Panc1 (cell line): ENCODE measurements at regions not wholly inside any gene's neighbourhood (a gene's known extent, or its start where the extent isn't known, plus 50 kb on each side); places are given as distances from the start of the nearest gene placed in this dataset.

Experiments
- ATAC-seq: fragments of 200-7000 bp; cut with Tn5 transposase; 2 replicates; pipeline ENCODE4 v1.9.1; 2020; ENCODE audit warnings: mild to moderate bottlenecking, moderate library complexity
- BruUV-seq: library from RNA; stranded (reverse); fragments of 400-500 nt; replicated peaks from 2 replicates; lab custom pipeline; 2021; lab: Mats Ljungman, UMichigan
- CTCF ChIA-PET: fragments of 300-600 bp; sonication (Branson Sonifier 250); formaldehyde crosslinking; loops from one replicate; lab custom pipeline; 2022; ENCODE audit warnings: antibody characterized with exemption; lab: Charles Lee
- POLR2A ChIA-PET: fragments of 300-600 bp; sonication (Branson Sonifier 250); formaldehyde crosslinking; loops from one replicate; lab custom pipeline; 2022; ENCODE audit warnings: antibody characterized with exemption; lab: Charles Lee
- DNase-seq: peaks from one replicate; pipeline ENCODE4 v3.0.0-alpha.2; 2010; ENCODE audit warnings: low read depth, low spot score
- H3K27ac ChIP-seq: 2 replicates; pipeline ENCODE4 v1.5.1; 2011; ENCODE audit warnings: mild to moderate bottlenecking, low read length, inconsistent platforms
- H3K27me3 ChIP-seq: fragments of 200-500 bp; sonication (Bioruptor generic); 2 replicates; pipeline ENCODE4 v1.6.0; 2014; ENCODE audit warnings: low read length, inconsistent platforms; ENCODE audit not compliant: control insufficient read depth, insufficient read depth
- H3K36me3 ChIP-seq: fragments of 200-500 bp; sonication (Bioruptor generic); 2 replicates; pipeline ENCODE4 v1.5.1; 2014; ENCODE audit warnings: inconsistent platforms, mild to moderate bottlenecking, low read length, moderate library complexity; ENCODE audit not compliant: control insufficient read depth, insufficient read depth
- H3K4me1 ChIP-seq: 2 replicates; pipeline ENCODE4 v1.5.1; 2011; ENCODE audit warnings: inconsistent platforms, mild to moderate bottlenecking, low read length, moderate library complexity; ENCODE audit not compliant: control insufficient read depth, insufficient read depth
- H3K4me3 ChIP-seq, 2 experiments: 2 replicates each; pipeline ENCODE4 v1.5.1; 2011 to 2012; ENCODE audit warnings: low read depth in 2 of 2, low read length in 2 of 2, mild to moderate bottlenecking in 2 of 2, inconsistent platforms in 1 of 2, moderate library complexity in 1 of 2
- H3K9me3 ChIP-seq: fragments of 200-500 bp; sonication (Bioruptor generic); 2 replicates; pipeline ENCODE4 v1.5.1; 2014; ENCODE audit warnings: low read depth, mild to moderate bottlenecking, inconsistent platforms, low read length, moderate library complexity; ENCODE audit not compliant: control insufficient read depth, insufficient read depth
- CTCF ChIP-seq: fragments of 450-650 bp; IDR thresholded peaks from 2 replicates; pipeline ENCODE4 v1.5.1; 2017; ENCODE audit warnings: mild to moderate bottlenecking
- POLR2AphosphoS5 ChIP-seq: IDR thresholded peaks from 2 replicates; pipeline ENCODE4 v1.6.1; 2012; ENCODE audit warnings: mild to moderate bottlenecking, low read depth, low read length, moderate library complexity
- REST ChIP-seq, 2 experiments: IDR thresholded peaks; 2 replicates each; pipeline ENCODE4 v1.6.1; 2011 to 2012; ENCODE audit warnings: low read depth in 2 of 2, control low read depth in 1 of 2, low read length in 1 of 2, mild to moderate bottlenecking in 1 of 2, moderate library complexity in 1 of 2; ENCODE audit not compliant: insufficient read depth in 1 of 2
- SIN3A ChIP-seq: IDR thresholded peaks from 2 replicates; pipeline ENCODE4 v1.6.1; 2012; ENCODE audit warnings: low read depth, mild to moderate bottlenecking, low read length, moderate library complexity, borderline replicate concordance; ENCODE audit not compliant: insufficient read depth
- TCF7L2 ChIP-seq: IDR thresholded peaks from 2 replicates; pipeline ENCODE4 v1.6.1; 2011; ENCODE audit warnings: mild to moderate bottlenecking, low read depth, low read length, inconsistent platforms
- in situ Hi-C: cut with HindIII; loops from 2 replicates; pipeline ENCODE4 v1.10.0; 2016; ENCODE audit warnings: low sequenced_read_pairs, low pct_unique_long_range_greater_than_20kb
- intact Hi-C: fragments of 100-400 bp; cut with micrococcal nuclease; formaldehyde crosslinking; loops from one replicate; pipeline ENCODE4 v1.10.0; 2022; ENCODE audit not compliant: unreplicated experiment

GRCh38 chr12:127245009-127245408 is 1022.0 kb upstream of the TMEM132C start:
- intact Hi-C loops (no loop called here), in situ Hi-C loops (no loop called here)
- no peaks in the 10 kb centered on the region for H3K36me3 ChIP-seq
- POLR2A ChIA-PET, result no interaction called here
- H3K4me1 ChIP-seq, result no peaks in the 10 kb centered on the region
- ATAC-seq (no peak), DNase-seq (no peak)
- CTCF ChIA-PET, result no interaction called here
- no peak overlapping the region for H3K27ac ChIP-seq
- BruUV-seq, result no TSS peak
- H3K9me3 ChIP-seq, result no peaks in the 10 kb centered on the region
- TF ChIP-seq CTCF (no peak), REST (IDR thresholded peaks at IDR 0.05; ENCODE audit: insufficient read depth in 1 of 2, low read depth in 2 of 2, low read length in 1 of 2) (no peak), SIN3A (no peak), TCF7L2 (no peak), POLR2AphosphoS5 (no peak)
- H3K27me3 ChIP-seq, result no peaks in the 10 kb centered on the region
- no peak overlapping the region for H3K4me3 ChIP-seq

- Histone ChIP-seq H3K4me1 (no peaks in the 10 kb centered on the region), H3K27ac (no peak overlapping the region), H3K9me3 (no peaks in the 10 kb centered on the region), H3K36me3 (no peaks in the 10 kb centered on the region), H3K4me3 (no peak overlapping the region), H3K27me3 (no peaks in the 10 kb centered on the region)
- DNase-seq, result no peak
- intact Hi-C loops, result no loop called here
- no TSS peak for BruUV-seq
- CTCF ChIA-PET, result no interaction called here
- TF ChIP-seq REST (IDR thresholded peaks at IDR 0.05; ENCODE audit: insufficient read depth in 1 of 2, low read depth in 2 of 2, low read length in 1 of 2) (no peak), TCF7L2 (no peak), SIN3A (no peak), CTCF (no peak), POLR2AphosphoS5 (no peak)
- POLR2A ChIA-PET, result no interaction called here
- in situ Hi-C loops, result no loop called here
- no peak for ATAC-seq
Observed at GRCh38 chr12:127245437-127245836, 1021.5 kb upstream of the TMEM132C start.
